GM19351 (cell line): ENCODE measurements at regions not wholly inside any gene's neighbourhood (a gene's known extent, or its start where the extent isn't known, plus 50 kb on each side); places are given as distances from the start of the nearest gene placed in this dataset.

Source experiments
- ATAC-seq: cut with Tn5 transposase; IDR thresholded peaks from one replicate; pipeline ENCODE4 v1.9.1; 2021; ENCODE audit warnings: mild to moderate bottlenecking, moderate library complexity; ENCODE audit not compliant: unreplicated experiment

DNA sequence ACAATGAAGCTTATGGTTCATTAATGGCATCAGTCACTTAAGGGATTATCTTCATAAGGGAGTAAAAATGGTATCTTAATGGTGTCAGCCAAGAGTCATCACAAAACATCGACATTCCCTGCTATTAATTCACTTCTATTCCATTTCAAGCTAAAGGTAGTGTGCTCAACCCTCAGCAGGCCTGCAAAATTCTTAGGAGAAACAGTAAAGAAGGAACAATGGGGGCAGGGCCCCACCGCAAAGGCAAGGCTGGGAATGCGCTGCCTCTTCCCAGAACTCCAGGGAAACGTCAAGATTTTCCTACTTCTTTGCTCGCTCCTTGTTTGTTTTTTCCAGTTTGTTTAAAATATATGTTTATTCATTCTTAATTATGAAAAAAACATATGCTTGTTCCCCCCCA is 187.3 kb upstream of the TSC22D2 start:
- no peak for ATAC-seq

DNA sequence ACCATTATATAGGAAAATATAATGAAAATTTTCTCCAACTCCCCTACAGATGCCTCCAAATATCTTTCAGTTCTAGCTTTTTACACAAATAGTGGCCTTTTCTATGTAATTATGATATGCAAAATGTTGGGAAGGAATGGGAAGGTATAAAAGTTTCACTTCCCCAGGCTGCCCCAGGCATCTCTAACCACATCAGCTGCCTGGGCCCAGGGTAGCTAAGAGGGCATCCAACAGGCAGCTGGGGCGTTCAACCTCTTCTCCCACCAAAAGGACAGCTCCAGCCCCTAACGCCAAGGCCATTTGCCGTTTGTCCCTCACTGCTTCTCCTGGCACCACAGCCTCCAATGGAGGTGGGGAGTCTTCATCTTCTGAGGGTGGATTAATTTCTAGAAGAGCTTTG is 188.1 kb upstream of the TSC22D2 start:
- no peak for ATAC-seq

DNA sequence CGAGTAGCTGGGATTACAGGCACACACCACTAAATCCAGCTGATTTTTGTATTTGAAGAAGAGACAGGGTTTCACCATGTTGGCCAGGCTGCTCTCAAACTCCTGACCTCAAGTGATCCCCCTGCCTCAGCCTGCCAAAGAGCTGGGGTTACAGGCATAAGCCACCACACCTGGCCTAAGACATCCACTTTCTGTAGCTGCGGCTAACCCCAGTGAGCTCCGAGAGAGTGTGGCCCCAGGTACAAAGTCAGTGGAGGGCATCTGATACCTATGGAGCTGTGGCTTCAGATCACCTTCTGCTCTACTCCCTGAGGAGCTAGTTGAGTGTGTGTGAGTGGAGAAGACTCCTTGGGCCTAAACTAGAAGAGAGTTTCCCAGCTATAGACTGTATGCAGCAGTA is 189.3 kb upstream of the TSC22D2 start:
- ATAC-seq: no peak

DNA sequence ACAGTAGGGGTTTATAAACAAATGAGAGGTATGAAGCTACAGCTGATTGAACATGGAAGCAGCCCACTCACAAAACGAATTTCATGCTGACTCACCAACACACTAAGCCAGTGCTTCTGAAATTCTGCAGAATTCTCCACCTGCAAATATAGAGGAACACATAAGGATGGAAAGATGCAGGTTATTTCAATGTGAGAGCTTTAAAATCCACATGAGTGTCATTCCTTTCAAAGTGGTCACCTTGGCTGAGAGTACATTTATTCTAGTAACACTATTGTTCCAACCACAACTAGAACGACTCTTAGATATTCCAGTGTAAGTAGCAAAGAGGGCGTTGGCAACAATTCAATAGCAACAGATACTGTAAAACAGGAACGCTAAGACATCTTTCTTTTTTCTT is 189.9 kb upstream of the TSC22D2 start:
- ATAC-seq: no peak

DNA sequence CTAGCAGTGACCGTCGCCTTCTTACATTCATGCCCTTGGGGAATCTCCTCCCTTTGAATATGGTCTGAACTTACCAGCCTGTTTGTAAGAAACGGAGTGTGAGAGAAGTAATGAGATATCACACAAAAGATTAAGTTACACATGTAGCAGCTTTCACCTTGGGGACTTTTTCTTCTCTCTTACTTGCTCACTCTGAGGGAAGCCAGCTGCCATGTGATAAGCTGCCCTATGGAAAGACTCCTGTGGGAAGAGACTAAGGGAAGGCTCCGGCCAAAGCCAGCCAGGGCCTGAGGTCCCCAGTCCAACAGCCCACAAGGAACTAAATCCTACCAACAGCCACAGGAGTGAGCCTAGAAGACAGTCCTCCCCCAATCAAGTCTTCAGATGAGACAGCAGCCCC is 190.4 kb upstream of the TSC22D2 start:
- ATAC-seq: no peak

DNA sequence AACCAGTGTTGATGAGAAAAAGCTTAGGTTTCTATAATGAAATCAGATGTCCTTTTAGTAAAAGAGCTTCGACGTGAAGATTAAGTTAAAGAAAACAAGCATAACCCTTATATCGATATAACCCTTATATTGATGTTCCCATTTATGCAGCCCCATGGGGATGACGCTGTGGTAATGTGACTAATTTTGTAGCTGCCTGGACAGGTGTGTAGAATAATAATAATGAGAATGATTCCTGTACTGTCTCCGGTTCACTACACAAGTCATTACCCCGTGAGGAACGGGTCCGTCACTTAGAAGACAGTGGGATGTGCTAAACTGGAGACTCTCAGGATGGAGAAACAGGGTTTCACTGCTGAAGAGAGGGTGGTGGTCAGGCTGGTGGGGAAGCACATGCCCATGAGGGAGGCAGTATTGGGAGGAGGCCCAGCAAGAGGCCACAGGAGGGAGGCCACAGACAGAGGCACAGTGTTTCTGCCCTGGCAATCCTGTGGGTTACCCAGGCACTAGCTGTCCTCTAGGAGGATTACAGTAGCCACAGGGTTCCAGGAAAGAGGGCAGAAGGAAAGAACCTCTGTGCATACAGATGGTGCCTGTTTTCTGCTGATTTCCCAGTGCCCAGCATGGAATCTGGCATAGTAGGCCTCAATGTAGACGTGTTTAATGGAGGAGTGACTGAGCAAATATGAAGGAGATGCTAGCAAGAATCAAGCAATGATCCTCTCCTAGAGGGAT is 191.1 kb upstream of the TSC22D2 start:
- ATAC-seq: no peak

DNA sequence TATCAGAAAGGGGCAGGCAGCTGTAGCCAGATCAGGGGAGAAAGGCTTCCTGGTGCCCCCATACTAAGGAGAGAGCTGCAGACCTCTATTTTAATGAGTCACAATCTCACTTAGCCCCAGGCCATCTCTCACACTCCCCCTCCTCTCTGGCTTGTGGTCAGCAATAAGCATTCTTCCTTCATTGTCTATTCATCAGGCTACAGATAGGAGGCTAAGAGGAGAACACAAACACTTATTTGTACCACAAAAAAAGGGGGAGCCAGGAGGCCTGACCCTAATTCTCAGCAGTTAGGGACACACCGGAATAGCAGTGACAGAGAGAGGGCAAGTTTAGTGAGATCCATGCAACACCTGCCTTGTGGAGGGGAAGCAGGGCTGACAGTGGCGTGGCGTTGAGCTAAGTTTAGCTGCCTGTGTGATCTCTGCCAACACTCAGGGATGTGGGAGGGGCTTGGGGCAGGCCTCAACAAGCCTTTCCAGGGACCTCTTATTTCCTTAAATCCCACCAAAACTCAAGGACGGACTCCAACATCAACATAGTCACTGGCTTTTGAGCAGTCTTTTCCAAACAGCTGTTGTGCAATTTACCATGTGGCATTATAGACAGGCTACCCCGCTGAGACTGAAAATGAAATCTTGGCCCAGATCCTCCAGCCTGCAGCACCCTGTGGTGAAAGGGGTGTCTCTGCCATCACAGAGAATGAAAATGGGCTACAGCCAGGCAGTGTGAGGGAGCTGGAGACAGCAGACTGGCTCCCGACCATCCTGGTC is 191.9 kb upstream of the TSC22D2 start:
- no peak for ATAC-seq

DNA sequence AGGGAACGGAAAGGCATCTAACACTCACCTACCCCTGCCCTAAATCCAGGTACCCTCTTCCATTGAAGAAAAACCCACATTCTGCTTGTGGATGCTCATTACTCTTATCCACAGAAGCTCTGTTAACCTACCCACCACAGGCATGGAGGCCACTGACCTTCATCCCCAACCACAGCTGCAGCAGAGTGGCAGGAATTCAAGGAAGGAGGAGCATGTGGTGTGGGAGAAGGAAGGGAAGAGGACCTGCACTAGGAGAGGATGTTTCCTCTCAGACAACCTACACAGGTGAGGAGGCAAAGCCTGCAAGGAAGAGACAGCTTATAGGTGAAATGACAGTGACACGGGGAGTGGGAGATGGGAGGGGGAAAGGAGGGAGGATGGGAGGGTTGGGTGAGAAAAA is 192.5 kb upstream of the TSC22D2 start:
- ATAC-seq: no peak

DNA sequence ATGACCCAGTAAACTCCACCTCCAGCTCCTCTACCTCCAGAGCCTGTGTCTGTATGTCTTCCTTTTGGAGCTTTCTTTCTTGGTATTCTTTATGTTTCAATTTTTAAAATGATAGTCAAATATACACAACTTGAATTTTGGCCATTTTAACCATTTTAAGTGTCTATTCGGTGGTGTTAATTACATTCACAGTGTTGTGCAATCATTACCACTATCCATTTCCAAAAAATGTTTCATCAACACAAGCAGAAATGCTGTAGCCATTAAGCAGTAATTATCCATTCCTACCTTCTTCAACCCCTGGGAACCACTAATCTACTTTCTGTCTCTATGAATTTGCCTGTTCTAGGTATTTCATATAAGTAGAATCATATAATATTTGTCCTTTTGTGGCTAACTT is 194.5 kb upstream of the TSC22D2 start:
- ATAC-seq: no peak

DNA sequence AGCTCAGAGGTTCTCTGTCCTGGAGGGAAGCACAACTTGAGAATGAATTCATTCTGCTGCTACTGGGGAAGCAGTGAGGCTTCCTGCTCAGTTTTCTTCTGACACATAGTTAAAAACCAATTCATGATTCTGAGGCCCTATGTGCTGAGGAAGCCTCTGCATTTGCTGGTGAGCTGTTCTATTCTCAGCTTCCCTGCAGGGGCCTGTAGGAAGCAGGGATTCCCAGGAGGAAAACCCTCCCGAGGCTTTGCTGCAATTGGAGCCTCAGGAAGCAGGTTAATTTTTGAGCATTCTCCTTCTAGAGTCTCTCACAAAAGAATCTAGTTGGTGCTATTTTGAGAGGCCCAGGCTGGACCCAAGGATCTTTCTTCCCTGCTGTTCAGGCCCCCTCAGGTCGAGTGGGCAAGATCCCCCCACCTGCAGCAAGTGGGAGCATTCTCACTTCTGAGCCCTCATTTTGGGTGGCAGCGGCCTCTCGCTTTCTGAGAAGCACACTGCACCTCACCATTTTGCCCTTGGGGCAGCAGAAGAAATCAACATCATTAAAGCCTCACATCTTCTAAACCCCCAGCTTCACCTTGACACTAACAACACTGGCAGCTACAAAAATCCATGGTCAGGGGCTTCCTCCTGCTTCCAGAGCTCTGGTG is 197.5 kb upstream of the TSC22D2 start:
- no peak for ATAC-seq

DNA sequence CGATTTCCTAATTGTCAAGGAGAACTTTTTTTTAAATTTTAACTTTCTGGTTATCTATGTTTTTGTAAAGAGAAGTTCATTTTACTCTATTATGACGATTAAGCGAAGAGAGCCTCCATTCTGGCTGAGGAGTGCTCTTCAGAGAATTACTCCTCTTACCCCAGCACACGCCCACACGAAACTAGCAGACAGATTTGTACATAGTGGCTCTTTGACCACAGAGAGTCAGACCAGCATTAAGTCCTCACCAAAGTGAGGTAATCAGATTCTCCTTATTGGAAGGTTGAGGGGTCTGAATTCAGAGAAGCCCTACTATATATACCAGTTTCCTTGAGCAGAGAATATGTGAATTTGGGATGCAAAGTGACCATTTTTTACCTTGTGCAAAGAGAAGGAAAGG is 204.8 kb upstream of the TSC22D2 start:
- ATAC-seq: peak; percentile 81

DNA sequence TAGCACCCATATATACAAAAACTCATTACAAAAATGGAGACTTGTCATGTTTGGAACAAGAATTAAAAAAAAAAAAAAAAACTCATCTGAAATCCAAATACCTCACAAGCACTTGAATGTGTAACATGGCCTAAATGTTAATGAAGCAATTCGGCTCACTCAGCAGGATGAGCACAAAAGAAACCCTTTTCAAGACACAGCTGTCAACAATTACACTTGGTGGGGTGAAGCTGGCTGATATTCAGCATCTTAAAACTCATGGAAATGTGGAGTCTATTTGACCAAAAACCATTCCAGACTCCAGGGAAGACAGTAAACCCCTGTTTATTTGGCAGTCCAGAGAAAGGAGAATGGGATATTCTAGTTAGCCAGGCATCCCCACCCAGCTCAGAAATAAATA is 205.4 kb upstream of the TSC22D2 start:
- no peak for ATAC-seq

DNA sequence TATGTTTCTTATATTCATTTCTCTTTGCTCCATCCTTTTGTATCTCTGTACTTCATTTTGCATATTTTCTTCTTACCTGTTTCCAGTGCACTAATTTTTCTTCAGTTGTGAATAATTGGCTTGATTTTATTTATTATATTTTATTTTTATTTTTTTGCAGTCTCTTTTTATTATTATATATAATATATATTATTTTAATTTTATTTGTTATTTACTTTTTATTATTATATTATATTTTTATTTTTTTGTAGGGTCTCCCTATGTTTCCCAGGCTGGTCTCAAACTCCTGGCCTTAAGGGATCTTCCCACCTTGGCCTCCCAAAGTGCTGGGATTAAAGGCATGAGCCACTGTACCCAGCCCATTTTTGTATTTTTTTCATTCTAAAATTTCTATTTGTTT is 213.1 kb upstream of the TSC22D2 start:
- no peak for ATAC-seq

DNA sequence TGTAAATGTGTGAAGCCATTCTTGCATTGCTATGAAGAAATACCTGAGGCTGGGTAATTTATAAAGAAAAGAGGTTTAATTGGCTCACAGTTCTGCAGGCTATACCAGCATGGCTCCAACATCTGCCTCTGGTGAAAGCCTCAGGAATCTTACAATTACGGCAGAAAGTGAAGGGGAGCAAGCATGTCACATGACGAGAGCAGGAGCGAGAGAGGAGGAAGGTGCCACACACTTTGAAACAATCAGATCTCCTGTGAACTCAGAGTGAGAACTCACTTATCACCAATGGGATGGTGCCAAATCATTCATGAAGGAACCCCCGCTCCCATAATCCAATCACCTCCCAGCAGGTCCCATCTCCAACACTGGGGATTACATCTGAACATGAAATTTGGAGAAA is 213.6 kb upstream of the TSC22D2 start:
- no peak for ATAC-seq

DNA sequence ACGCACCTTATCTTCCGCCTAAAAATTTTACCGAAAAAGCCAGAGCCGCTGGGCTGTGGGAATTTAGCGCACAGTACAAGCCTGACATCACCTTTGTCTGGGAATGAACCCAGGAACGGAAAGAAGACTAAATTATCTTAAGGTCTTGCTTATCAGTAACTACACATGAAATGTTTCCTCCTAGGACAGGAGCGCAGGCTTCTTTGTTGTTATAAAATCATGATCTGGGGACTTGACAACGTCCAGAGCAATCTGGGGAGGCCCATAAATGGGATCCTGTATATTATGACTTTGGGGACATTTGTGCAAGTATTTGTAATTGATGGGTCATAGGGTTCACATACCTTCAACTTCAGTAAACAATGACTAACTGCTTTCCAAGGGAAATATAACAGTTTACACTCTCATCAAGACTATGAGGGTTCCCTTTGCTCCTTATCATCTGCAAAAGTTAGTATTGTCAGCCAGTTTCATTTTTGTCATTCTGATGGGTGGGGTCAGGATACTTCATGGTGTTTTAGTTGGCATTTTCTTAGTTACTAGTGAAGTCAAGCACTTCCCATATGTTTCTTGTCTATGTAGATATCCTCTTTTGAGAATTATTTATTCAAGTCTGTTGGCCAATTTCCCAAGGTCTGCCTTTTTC is 213.9 kb upstream of the PFN2 start:
- ATAC-seq: no peak

DNA sequence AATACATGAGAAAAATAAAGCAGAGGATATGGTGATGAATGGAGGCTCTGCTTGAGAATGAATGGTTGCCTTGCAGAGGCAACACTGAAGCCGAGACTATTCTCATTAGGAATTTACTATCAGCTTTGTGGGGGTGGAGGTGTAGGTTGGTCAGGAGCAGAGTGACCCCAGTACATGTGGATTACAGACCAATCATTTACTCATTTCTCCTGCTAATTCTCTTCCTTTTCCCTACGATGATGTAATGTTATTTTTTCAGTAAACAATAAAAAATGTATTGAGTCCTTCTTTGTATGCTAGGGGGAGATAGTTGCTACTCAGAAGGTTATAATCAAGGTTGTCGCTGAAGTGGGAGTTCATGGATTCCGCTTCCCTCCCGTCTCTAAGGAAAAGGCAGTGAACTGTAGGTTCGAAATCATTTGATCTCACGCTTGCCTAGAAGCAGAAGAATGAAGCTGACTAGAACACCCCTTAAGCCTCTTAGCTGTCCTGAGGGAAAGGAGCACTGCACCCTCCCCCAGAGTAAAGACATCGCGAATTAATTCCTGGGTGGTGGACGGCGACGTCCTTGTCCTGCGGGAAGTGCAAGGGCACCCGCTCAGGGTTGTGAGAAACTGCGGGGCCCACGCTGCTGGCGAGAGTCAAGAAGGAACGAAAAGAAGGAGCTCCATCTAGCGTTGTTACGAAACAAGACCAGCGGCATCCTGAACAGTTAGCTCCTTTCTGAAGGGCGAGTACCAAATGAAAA is 213.2 kb upstream of the PFN2 start:
- ATAC-seq: peak; percentile 99

DNA sequence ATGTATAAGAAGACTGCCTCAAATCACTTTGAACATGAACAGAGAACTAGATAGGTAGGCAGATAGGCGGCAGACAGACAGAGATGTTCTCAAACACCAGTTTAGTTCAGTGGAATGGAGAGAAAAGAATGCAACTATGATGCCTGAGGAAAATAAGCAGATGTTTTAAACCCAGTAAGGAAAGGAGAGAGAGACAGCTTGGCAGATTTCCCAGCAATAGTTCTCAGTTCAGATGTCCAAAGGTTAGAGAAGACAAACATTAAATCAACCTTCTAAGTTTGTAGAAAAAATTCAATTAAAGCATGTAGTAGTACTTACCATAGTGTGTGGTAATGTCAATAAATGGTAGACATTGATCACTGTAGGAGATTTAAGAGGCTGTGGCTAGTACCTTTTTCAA is 209.6 kb upstream of the PFN2 start:
- no peak for ATAC-seq

DNA sequence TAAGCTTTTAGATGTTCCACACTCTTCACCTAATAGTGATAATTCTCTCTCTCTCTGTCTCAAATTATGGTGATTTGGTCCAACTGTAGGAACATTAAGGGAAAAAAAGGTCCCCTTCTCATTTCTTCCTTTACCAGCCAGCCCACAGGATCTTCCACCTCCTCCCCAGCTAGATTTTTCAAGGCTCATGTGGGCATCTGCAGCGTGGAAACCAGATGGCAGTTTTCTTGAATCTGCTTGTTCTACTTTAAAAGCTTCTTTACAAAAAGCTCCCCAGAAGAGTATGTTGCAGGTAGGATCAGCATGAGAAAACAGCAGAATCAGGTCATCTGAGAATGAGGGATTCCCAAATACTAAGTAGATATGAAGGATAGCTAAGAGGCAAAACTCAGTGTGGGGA is 208.6 kb upstream of the PFN2 start:
- ATAC-seq: no peak

DNA sequence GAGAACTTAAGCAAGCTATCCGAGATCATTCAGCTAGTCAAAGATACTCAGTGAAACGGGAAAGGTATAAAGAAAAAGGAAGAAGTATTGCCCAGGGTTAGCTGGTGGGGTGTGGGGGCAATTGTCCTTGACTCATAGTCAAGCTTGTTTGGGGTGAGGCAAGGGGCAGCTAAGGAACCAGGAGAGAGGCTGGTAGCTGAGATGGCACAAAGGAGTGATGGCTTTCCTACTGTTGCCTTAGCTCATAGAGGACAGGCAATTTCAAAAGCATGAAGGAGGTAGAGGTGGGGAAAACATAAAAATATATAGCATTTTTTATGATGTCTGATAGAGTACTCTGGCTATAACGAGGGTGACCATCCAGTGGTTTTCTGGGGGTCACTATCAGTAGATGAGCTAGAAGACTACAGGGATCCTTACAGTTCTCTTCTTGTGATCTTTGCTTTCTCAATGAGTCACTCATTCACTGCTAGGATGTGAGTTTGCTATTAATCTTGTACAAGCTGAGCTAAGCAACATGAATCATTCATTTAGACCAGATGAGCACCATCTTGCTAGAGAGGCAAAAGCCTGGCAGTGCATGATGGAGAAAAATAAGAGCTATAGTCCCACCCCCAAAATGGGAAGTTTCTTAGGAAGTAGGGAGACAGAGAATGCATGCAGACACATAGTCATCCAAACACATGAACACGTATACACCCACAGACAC is 207.1 kb upstream of the PFN2 start:
- no peak for ATAC-seq

DNA sequence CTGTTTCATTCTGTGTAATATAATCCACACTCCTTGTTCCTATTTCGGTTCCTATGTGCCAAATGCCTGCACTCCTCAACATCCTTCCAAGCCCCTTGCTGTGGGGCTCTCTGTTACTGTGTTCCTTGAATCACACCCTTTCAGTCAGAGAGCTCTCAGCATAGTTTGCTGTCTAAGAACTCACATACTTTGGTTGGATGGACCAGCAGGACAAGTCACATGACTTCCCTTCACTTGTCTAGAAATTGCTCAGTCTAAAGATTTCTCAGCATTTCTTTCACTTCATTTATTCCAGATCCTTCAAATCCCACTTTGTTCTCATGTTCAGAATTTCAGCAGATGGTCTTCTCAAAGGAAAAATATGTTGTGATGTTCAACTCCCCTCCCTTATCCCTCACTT is 203.5 kb upstream of the PFN2 start:
- no peak for ATAC-seq
